Lower leg skin (tissue), 3 donors: ENCODE measurements at regions not wholly inside any gene's neighbourhood (a gene's known extent, or its start where the extent isn't known, plus 50 kb on each side); places are given as distances from the start of the nearest gene placed in this dataset.

ENCODE experiments used
- CTCF ChIP-seq, 3 donors: fragments of 450-650 bp; IDR thresholded peaks; one replicate each; pipeline ENCODE4 v1.5.1; 2016; ENCODE audit warnings: antibody characterized with exemption in 3 of 3, mild to moderate bottlenecking in 3 of 3, moderate library complexity in 2 of 3
- POLR2A ChIP-seq, 2 donors: fragments of 450-650 bp; IDR thresholded peaks; one replicate each; pipeline ENCODE4 v1.6.1; 2016 to 2017; ENCODE audit warnings: antibody characterized with exemption in 2 of 2, mild to moderate bottlenecking in 1 of 2, moderate library complexity in 1 of 2

- TF ChIP-seq CTCF (IDR thresholded peaks at IDR 0.05) (no peak), POLR2A (IDR thresholded peaks at IDR 0.05) (no peak)
Observed at GRCh38 chr3:84165328-84165727, 793.5 kb upstream of the CADM2 start.
